ENCODE measurements at regions not wholly inside any gene's neighbourhood (a gene's known extent, or its start where the extent isn't known, plus 50 kb on each side); places are given as distances from the start of the nearest gene placed in this dataset.

DNA sequence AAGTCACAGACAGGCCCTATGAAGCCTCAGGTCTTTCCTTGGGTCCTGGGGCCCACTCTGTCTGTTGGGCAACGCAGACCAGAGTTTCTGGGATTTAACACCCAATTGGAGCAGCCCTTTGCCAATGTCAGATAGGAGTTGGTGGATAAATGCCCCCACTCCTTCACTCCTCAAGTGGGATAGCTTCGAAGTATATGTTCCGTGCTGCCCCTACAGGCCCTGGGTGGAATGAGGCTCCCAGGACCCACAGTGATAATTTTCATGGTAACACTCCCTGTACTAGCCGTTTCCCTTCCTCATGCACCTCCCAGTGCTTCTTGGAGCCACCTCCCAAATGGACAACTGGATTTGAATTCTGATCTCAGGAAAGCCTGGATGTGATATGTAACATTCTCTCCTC lies 145.4 kb downstream of the FOXA2 start (continued):
- TF ChIP-seq ZNF883 (CRISPR knock-in tag; IDR thresholded peaks at IDR 0.05; ENCODE audit: not compliant biosample characterization) = no peak
- TF ChIP-seq ZNF724P (CRISPR knock-in tag; IDR thresholded peaks at IDR 0.05; ENCODE audit: borderline replicate concordance) = no peak
- no peak for TF ChIP-seq SOX6 (IDR thresholded peaks at IDR 0.05)
- TF ChIP-seq SOX6 (CRISPR knock-in tag; IDR thresholded peaks at IDR 0.05) = 0 out of 2 replicates have a peak, but pooled peaks have one; percentile 9
- 0 out of 2 replicates have a peak, but pooled peaks have one; percentile 22 for TF ChIP-seq MIER2 (CRISPR knock-in tag; IDR thresholded peaks at IDR 0.05)
- TF ChIP-seq ZNF224 (CRISPR knock-in tag; IDR thresholded peaks at IDR 0.05) = no peak
- peak; percentile 32; the same call in 1 of the 2 replicates for TF ChIP-seq NFE2L2 (IDR thresholded peaks at IDR 0.05; ENCODE audit: low read length)
- TF ChIP-seq SOX13 (IDR thresholded peaks at IDR 0.05) = no peak
- TF ChIP-seq SOX13 (CRISPR knock-in tag; conservative IDR thresholded peaks at IDR 0.05 in 1 of 2, IDR thresholded peaks at IDR 0.05 in 1 of 2) = peak in 1 of 2 experiments; percentile 40; a peak in 1 of 4 replicates
- TF ChIP-seq RFX3 (CRISPR knock-in tag; IDR thresholded peaks at IDR 0.05) = no peak
- TF ChIP-seq ZNF83 (CRISPR knock-in tag; IDR thresholded peaks at IDR 0.05; ENCODE audit: borderline replicate concordance) = no peak
- TF ChIP-seq ELF4 (CRISPR knock-in tag; IDR thresholded peaks at IDR 0.05; ENCODE audit: borderline replicate concordance) = no peak
- TF ChIP-seq, protein P1, sequence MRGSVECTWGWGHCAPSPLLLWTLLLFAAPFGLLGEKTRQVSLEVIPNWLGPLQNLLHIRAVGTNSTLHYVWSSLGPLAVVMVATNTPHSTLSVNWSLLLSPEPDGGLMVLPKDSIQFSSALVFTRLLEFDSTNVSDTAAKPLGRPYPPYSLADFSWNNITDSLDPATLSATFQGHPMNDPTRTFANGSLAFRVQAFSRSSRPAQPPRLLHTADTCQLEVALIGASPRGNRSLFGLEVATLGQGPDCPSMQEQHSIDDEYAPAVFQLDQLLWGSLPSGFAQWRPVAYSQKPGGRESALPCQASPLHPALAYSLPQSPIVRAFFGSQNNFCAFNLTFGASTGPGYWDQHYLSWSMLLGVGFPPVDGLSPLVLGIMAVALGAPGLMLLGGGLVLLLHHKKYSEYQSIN (CRISPR knock-in tag; IDR thresholded peaks at IDR 0.05; ENCODE audit: borderline replicate concordance) = no peak
- peak; percentile 45; the same call in 1 of the 2 replicates for TF ChIP-seq GATAD2A (CRISPR knock-in tag; IDR thresholded peaks at IDR 0.05)
- no peak for TF ChIP-seq ZNF225 (CRISPR knock-in tag; IDR thresholded peaks at IDR 0.05)
- no peak for TF ChIP-seq FLYWCH1 (CRISPR knock-in tag; IDR thresholded peaks at IDR 0.05)
- TF ChIP-seq NR2C2 (CRISPR knock-in tag; IDR thresholded peaks at IDR 0.05; ENCODE audit: borderline replicate concordance) = no peak

All from HepG2 (cell line).